Left renal pelvis (tissue), 4 donors: ENCODE measurements at regions not wholly inside any gene's neighbourhood (a gene's known extent, or its start where the extent isn't known, plus 50 kb on each side); places are given as distances from the start of the nearest gene placed in this dataset.

Source experiments
- DNase-seq, 4 donors: peaks; one replicate each; pipeline ENCODE4 v3.0.0-alpha.2; 2013; ENCODE audit warnings: low read depth in 4 of 4, low spot score in 3 of 4

GRCh38 chr20:62544505-62545055, 68.8 kb upstream of the GATA5 start:
- no peak for DNase-seq

GRCh38 chr20:62545271-62545670, 69.5 kb upstream of the GATA5 start:
- DNase-seq = no peak

- DNase-seq = no peak
These were observed 70.2 kb upstream of the GATA5 start for GRCh38 chr20:62545901-62546525.

GRCh38 chr20:62546606-62547005, 70.8 kb upstream of the GATA5 start:
- DNase-seq = no peak

- DNase-seq = no peak
These were observed 71.6 kb upstream of the GATA5 start for GRCh38 chr20:62547364-62547763.

GRCh38 chr20:62548471-62548870, 72.7 kb upstream of the GATA5 start:
- no peak for DNase-seq

GRCh38 chr20:62549029-62549428, 73.2 kb upstream of the GATA5 start:
- no peak for DNase-seq

- no peak for DNase-seq
These were observed 73.8 kb upstream of the GATA5 start for GRCh38 chr20:62549499-62550086.

GRCh38 chr20:62550087-62550632, 74.4 kb upstream of the GATA5 start:
- DNase-seq = no peak

- no peak for DNase-seq
These were observed 75.9 kb upstream of the GATA5 start for GRCh38 chr20:62551407-62552323.

- DNase-seq = no peak
These were observed 76.8 kb upstream of the GATA5 start for GRCh38 chr20:62552613-62553012.

GRCh38 chr20:62553136-62553837, 77.5 kb upstream of the GATA5 start:
- no peak for DNase-seq

- no peak for DNase-seq
These were observed 78.0 kb upstream of the GATA5 start for GRCh38 chr20:62553838-62554161.

- DNase-seq = no peak
These were observed 78.6 kb upstream of the GATA5 start for GRCh38 chr20:62554214-62554897.

GRCh38 chr20:62554898-62555641, 79.3 kb upstream of the GATA5 start:
- no peak for DNase-seq

GRCh38 chr20:62555642-62556420, 80.0 kb upstream of the GATA5 start:
- no peak for DNase-seq

- DNase-seq = no peak
These were observed 81.7 kb upstream of the GATA5 start for GRCh38 chr20:62557462-62557861.

GRCh38 chr20:62557999-62558408, 82.2 kb upstream of the GATA5 start:
- no peak for DNase-seq

GRCh38 chr20:62558779-62559178, 83.0 kb upstream of the GATA5 start:
- DNase-seq = no peak
